Activated naive CD4-positive, alpha-beta T cell treated with anti-CD3 and anti-CD28 coated beads, Interleukin-2, amount 50 U/mL, for 24 hours (primary cell): ENCODE measurements at regions not wholly inside any gene's neighbourhood (a gene's known extent, or its start where the extent isn't known, plus 50 kb on each side); places are given as distances from the start of the nearest gene placed in this dataset.

Experiments used
- H3K27ac Mint-ChIP-seq: one replicate; pipeline ENCODE4 v1.8.0; 2021; ENCODE audit warnings: mild to moderate bottlenecking, mixed read lengths
- H3K27me3 Mint-ChIP-seq: one replicate; pipeline ENCODE4 v1.8.0; 2021; ENCODE audit warnings: mixed read lengths
- H3K36me3 Mint-ChIP-seq: one replicate; pipeline ENCODE4 v1.8.0; 2021; ENCODE audit warnings: mixed read lengths
- H3K4me1 Mint-ChIP-seq: one replicate; pipeline ENCODE4 v1.8.0; 2021; ENCODE audit warnings: mixed read lengths
- H3K4me3 Mint-ChIP-seq: one replicate; pipeline ENCODE4 v1.8.0; 2021; ENCODE audit warnings: mild to moderate bottlenecking, mixed read lengths
- H3K9me3 Mint-ChIP-seq: one replicate; pipeline ENCODE4 v1.8.0; 2021; ENCODE audit warnings: mixed read lengths

DNA sequence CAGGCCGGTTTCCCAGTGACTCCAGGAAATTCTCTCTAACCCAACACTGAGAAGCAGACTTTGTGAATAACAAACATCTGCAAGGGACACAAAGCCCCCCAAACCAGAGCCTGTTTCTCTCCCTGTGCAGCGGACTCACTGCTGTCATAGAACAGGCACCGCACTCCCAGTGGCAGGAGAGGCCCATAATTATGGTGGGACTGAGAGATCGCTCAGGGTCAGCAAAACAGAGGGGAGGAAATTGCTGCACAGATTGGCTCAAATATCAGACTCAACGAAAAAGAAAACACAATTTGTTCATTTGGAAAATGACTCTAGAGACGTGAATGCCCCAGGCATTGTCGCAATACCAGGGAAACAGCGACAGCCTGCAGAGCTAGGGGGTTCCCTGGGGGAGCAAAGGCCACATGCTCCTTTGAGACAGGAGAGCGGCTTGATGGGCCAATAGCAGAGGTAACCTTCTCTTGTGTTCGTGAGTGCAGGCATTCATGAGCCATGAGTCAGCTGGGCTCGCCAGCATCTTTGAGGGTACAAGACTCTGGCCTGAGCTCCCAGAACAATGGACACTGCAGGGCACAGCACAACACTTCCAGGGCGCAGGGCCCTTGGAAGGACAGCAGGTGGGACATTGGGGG, 143.3 kb upstream of the KLHL29 start:
- no peak overlapping the region for H3K27ac Mint-ChIP-seq
- H3K27me3 Mint-ChIP-seq, result peaks cover under 1% of the 10 kb centered on the region
- H3K36me3 Mint-ChIP-seq, result no peaks in the 10 kb centered on the region
- no peaks in the 10 kb centered on the region for H3K4me1 Mint-ChIP-seq
- H3K9me3 Mint-ChIP-seq, result no peaks in the 10 kb centered on the region
- H3K4me3 Mint-ChIP-seq, result no peak overlapping the region

DNA sequence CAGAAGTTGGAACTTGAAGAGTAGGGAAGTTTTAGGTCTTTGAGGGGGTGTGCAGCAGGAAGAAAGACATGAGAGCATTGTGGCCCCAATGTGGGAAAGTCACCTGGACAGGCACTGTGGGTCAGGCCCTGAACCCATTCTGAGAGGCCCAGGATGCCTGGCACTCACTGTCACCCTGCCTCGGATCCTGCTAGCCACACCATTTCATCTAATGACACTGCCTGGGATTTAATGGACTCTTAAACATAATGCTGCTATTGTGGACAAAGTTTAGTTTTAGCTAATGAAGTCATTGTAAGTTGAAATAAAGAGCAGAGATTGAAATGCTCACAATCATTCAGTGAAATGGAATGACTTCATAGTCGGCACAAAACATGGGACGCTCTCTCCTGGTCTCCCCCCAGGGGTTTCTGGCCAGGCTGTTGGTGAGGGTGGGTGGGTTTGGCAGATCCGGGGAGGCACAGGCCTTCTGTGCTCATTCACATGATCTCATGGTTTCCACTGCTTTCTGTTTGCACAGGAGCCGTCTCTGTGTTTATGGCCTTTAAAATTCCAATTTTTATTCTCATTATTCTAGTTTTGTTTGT, 141.8 kb upstream of the KLHL29 start:
- no peak overlapping the region for H3K27ac Mint-ChIP-seq
- no peaks in the 10 kb centered on the region for H3K36me3 Mint-ChIP-seq
- no peak overlapping the region for H3K4me3 Mint-ChIP-seq
- peaks cover 2% of the 10 kb centered on the region for H3K27me3 Mint-ChIP-seq
- no peaks in the 10 kb centered on the region for H3K4me1 Mint-ChIP-seq
- H3K9me3 Mint-ChIP-seq, result no peaks in the 10 kb centered on the region

DNA sequence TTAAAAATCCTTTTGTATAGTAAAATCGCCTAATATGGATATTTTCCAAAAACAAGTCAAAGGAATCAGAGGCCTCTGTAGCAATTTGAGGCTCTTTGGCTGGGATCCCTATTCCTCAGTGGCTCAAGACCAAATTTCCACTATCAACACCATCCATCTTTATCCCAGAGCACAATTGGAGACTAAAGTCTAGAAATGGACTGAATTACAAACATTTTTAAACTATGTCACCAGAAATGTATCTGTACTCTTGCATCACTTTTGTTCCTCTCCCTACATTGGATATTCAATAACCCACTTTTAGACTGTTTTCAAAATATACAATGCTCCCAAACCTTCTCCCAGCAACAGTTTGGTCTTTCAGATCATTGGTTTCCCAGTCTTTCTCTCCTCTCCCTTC, 140.4 kb upstream of the KLHL29 start:
- Mint-ChIP-seq H3K27me3 (peaks cover 4% of the 10 kb centered on the region), H3K9me3 (no peaks in the 10 kb centered on the region), H3K4me1 (no peaks in the 10 kb centered on the region), H3K36me3 (no peaks in the 10 kb centered on the region), H3K27ac (no peak overlapping the region), H3K4me3 (no peak overlapping the region)

DNA sequence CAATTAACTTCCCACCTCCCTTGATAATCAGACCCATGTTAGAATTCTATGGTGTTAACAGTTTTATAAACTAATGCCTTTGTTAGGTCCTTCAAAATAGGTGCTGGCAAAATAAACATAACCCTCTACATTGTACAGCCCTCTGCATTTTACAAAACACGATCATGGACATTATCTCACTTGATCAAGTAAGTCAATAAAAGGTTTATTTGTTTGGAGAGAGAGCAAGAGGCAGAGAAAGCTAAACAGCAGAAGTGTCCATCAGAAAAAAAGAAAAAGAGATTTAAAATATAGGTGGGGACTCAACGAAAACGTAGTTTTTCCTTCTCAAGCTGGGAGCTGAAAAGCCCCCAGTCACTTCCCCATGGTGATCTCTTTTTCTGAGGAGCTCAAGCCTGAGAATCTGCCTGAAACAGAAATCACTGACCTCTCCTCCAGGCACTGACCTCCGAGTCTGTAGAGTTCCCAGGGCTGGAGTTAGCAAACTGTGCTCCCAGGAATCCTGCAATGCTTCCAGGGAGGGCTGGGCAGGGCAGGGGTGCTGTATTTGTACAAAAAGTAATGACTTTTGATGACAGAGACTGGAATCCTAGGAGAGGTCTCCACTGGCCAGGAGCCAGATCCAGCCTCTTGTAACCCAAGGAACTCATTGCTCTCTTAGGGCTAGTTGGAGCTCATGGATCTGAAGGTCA, 137.8 kb upstream of the KLHL29 start:
- Mint-ChIP-seq H3K36me3 (no peaks in the 10 kb centered on the region), H3K27me3 (peaks cover 15% of the 10 kb centered on the region), H3K4me3 (no peak overlapping the region), H3K27ac (no peak overlapping the region), H3K4me1 (no peaks in the 10 kb centered on the region), H3K9me3 (no peaks in the 10 kb centered on the region)

DNA sequence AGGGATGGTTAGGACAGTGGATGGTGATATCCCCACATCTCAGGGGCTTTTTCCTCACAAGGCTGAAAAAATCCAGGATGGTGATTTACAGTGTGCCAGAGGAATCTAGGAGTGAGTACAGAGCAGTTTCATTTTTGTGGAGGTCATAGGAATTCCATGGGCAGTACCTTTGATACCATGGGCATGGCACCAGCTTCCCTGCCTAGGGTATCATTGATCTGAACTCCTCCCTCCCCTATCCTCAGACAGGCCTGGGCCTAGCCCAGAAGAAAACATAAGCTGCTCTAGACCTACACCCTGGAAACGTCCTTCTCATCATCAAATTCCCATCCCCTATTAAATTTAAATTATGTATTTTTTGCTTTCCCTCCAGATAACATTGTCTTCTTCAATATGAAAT, 136.3 kb upstream of the KLHL29 start:
- H3K4me3 Mint-ChIP-seq, result no peak overlapping the region
- no peaks in the 10 kb centered on the region for H3K4me1 Mint-ChIP-seq
- H3K36me3 Mint-ChIP-seq, result no peaks in the 10 kb centered on the region
- no peaks in the 10 kb centered on the region for H3K9me3 Mint-ChIP-seq
- no peak overlapping the region for H3K27ac Mint-ChIP-seq
- H3K27me3 Mint-ChIP-seq, result peaks cover 15% of the 10 kb centered on the region

DNA sequence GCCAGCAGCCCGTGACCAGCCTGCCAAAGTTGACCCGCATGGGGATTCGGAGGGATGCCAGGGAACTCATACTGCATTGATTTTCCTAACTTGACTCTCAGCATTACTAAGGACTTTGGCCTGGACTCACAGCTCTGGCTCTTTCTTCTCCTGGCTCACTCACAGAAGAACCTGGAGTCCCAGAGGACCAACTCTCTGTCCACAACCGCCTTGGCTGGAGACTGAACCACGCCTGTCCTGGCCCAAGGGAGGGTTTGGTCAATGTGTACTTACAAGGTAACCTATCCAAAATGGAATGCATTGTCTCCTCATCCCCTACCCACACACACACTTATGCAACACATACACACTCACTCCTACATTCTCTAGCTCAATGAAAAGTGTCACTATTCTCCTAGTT, 135.6 kb upstream of the KLHL29 start:
- H3K4me1 Mint-ChIP-seq, result no peaks in the 10 kb centered on the region
- H3K27ac Mint-ChIP-seq, result no peak overlapping the region
- no peaks in the 10 kb centered on the region for H3K9me3 Mint-ChIP-seq
- no peaks in the 10 kb centered on the region for H3K36me3 Mint-ChIP-seq
- no peak overlapping the region for H3K4me3 Mint-ChIP-seq
- H3K27me3 Mint-ChIP-seq, result peaks cover 15% of the 10 kb centered on the region

DNA sequence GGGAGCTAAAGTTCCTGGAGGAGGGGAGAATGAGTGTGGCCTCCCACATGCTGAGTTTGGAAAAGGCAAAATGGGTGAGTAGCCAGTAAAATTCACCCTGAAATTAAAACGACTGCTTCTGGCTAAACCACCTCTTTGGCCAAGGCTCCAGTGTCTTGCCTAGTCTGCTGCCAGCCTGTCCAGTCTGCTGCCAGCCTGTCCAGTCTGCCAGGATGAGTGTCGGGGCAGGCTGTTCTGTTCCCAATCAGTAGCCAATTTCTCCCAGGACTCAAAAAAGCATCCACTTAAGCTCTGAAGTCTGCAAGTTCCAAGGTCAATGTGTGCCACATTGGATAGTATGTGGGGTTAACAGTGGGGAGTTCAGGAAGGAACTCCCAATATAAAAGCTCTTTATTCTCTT, 134.6 kb upstream of the KLHL29 start:
- no peaks in the 10 kb centered on the region for H3K4me1 Mint-ChIP-seq
- no peaks in the 10 kb centered on the region for H3K9me3 Mint-ChIP-seq
- no peaks in the 10 kb centered on the region for H3K36me3 Mint-ChIP-seq
- peaks cover 15% of the 10 kb centered on the region for H3K27me3 Mint-ChIP-seq
- H3K27ac Mint-ChIP-seq, result no peak overlapping the region
- H3K4me3 Mint-ChIP-seq, result no peak overlapping the region

DNA sequence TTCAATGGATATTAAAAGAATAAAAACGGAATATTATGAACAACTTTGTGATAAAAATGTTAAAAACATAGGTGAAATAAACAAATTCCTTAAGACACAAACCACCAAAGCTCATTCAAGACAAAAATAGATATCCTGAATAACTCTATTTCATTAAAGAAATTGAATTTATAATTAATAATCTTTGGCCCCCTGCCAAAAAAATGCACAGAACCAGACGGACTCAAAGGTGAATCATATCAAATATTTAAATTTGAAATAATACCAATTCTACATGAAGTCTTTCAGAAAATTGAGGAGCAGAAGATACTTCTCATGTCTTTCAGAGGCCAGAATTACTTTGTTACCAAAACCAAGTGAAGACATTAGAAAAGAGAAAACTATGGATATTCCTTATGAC, 128.3 kb upstream of the KLHL29 start:
- Mint-ChIP-seq H3K27ac (no peak overlapping the region), H3K9me3 (no peaks in the 10 kb centered on the region), H3K27me3 (no peaks in the 10 kb centered on the region), H3K4me1 (no peaks in the 10 kb centered on the region), H3K4me3 (no peak overlapping the region), H3K36me3 (no peaks in the 10 kb centered on the region)

DNA sequence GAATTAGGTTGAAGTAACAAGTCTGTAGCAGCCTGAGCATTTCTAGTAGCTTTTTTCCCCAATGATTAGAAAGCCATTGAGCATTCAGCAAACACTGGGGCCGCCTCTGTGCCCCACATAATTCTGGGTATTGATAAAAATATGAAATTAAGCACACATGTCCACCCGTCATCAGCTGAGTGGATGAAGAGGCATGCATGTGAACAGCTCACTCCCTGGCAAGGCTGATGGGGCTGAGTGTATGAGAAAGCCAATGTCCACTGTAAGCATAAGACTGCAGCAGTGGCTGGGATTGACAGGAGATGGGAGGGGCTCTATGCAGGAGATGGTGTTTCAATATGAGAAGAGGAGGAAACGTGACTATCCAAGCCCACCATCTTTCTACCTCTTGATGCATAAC, 124.4 kb upstream of the KLHL29 start:
- Mint-ChIP-seq H3K9me3 (no peaks in the 10 kb centered on the region), H3K4me1 (no peaks in the 10 kb centered on the region), H3K36me3 (no peaks in the 10 kb centered on the region), H3K4me3 (no peak overlapping the region), H3K27me3 (no peaks in the 10 kb centered on the region), H3K27ac (no peak overlapping the region)

DNA sequence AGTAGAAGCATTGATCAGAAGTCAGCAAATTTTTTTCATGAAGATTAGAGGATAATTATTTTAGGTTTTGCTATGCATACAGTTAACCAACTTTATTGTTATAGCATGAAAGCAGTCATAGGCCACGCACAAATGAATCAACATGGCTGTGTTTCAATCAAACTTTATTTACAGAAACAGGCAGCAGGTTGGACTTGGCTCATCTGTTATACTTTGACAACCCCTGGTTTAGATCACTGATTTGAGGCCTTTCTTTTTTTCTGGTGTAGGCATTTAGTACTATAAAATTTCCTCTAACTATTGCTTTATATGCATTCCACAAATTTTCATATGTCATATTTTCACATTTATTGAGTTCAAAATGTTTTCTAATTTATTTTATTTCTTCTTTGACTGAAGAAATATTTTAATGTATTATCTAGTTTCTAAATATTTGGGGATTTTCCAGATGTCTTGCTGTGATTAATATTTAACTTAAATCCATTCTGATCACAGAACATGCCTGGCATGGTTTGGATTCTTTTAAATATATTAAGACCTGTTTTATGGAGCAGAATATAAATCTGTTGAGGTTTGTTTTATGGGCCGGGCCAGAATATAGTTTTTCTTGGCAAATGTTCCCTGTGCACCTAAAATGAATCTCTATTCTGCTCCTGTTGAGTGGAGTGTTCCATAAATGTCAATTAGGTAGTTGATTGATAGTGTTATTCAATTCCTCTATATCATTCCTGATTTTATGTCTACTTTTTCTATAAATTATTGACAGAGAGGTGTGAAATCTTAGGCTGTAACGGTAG, 116.3 kb upstream of the KLHL29 start:
- Mint-ChIP-seq H3K4me1 (no peaks in the 10 kb centered on the region), H3K27me3 (no peaks in the 10 kb centered on the region), H3K36me3 (no peaks in the 10 kb centered on the region), H3K4me3 (no peak overlapping the region), H3K27ac (no peak overlapping the region), H3K9me3 (no peaks in the 10 kb centered on the region)

DNA sequence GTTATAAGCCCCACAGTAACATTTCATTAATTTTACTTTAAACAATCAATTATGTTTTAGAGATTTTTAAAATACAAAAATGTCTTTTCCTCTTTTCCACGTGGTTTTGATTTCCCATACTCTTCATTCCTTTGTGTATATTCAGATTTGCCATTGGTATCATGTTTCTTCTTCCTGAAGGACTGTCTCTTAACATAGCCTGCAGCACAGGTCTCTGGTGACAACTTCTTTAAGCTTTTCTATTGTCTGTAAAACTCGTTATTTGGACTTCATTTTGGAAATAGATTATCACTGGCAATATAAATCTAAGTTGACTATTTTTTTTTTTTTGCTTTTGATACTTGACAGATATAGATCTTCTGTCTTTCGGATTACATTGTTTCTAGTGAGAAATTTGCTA, 115.2 kb upstream of the KLHL29 start:
- Mint-ChIP-seq H3K36me3 (no peaks in the 10 kb centered on the region), H3K27me3 (no peaks in the 10 kb centered on the region), H3K4me3 (no peak overlapping the region)

DNA sequence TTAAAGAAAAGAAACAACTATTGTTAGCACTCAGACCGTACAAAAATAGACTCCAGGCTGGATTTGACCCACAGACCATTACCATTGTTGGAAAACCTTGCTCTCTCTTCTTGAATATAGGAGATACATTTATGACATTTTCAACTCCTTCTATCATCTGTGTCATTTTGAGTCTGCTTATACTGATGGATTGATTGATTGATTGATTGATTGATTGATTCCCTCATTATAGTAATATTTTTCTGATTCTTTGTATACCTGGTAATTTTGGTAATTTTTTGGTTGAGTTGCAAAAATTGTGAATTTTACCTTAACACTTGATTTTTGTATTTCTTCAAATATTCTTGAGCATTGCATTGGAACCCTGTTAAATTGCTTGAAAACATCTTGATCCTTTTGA, 114.2 kb upstream of the KLHL29 start:
- H3K27ac Mint-ChIP-seq, result no peak overlapping the region
- no peak overlapping the region for H3K4me3 Mint-ChIP-seq
- no peaks in the 10 kb centered on the region for H3K4me1 Mint-ChIP-seq
- H3K36me3 Mint-ChIP-seq, result no peaks in the 10 kb centered on the region
- no peaks in the 10 kb centered on the region for H3K9me3 Mint-ChIP-seq
- H3K27me3 Mint-ChIP-seq, result no peaks in the 10 kb centered on the region

More for the DNA sequence above, 115.2 kb upstream of the KLHL29 start:
- H3K27ac Mint-ChIP-seq, result no peak overlapping the region
- H3K9me3 Mint-ChIP-seq, result no peaks in the 10 kb centered on the region
- H3K4me1 Mint-ChIP-seq, result no peaks in the 10 kb centered on the region

DNA sequence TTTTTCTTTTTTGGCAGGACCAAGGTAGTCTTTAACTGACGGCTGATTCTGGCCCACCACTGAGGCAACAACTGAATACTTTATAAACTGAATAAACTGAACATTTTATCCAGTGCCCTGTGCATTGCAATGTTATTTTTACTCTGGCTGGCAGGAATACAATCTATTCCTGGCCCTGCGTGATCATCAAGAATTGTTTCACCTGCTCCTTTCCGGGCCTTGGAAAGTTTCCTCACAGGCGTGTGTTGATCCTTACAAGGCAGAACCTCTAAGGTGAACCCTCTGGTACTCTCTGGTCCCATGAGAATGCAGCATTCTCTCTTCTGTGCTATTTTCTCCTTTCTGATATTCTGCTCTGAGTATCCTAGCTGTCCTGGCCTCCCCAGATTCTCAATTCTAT, 113.7 kb upstream of the KLHL29 start:
- Mint-ChIP-seq H3K27me3 (peaks cover under 1% of the 10 kb centered on the region), H3K4me1 (no peaks in the 10 kb centered on the region), H3K36me3 (no peaks in the 10 kb centered on the region), H3K27ac (no peak overlapping the region), H3K9me3 (no peaks in the 10 kb centered on the region), H3K4me3 (no peak overlapping the region)

DNA sequence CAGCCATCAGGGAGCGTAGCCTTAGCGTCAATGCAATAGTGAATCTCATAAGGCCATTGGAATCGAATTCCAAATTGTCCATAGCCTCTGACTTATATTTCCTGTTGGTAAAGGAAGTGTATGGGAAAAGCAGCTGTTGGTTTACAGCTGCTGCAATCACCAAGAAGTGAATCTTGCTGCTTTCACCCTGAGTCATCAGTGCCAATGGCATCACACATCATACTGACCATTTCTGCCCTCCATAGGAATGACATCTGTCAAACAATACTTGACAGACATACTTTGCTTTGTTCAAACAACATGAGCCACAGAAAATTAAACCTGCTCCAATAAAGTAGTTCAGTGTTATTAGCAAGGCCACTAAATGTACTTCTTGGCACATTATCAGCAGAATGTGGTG, 111.2 kb upstream of the KLHL29 start:
- H3K27me3 Mint-ChIP-seq, result peaks cover 6% of the 10 kb centered on the region
- no peaks in the 10 kb centered on the region for H3K4me1 Mint-ChIP-seq
- H3K27ac Mint-ChIP-seq, result no peak overlapping the region
- no peaks in the 10 kb centered on the region for H3K36me3 Mint-ChIP-seq
- H3K9me3 Mint-ChIP-seq, result no peaks in the 10 kb centered on the region
- no peak overlapping the region for H3K4me3 Mint-ChIP-seq

DNA sequence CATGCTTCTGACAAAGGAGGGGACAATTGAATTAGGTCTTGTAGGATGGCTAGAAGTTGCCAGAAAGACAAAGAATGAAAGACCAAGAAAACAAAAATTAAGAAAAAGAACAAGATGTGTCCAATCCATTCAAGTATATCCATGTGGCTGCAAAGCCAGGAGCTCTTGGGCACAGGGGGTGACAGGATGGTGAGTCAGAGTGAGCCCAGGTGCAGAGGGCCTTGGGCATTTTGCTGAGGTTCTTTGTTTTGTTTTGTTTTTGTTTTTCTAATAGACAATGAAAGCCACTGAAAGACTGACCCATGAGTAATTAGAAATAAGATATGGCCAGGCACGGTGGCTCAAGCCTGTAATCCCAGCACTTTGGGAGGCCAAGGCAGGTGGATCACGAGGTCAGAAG, 104.6 kb upstream of the KLHL29 start:
- H3K4me1 Mint-ChIP-seq, result no peaks in the 10 kb centered on the region
- no peaks in the 10 kb centered on the region for H3K9me3 Mint-ChIP-seq
- no peak overlapping the region for H3K4me3 Mint-ChIP-seq
- no peaks in the 10 kb centered on the region for H3K36me3 Mint-ChIP-seq
- H3K27me3 Mint-ChIP-seq, result peaks cover 6% of the 10 kb centered on the region
- no peak overlapping the region for H3K27ac Mint-ChIP-seq

DNA sequence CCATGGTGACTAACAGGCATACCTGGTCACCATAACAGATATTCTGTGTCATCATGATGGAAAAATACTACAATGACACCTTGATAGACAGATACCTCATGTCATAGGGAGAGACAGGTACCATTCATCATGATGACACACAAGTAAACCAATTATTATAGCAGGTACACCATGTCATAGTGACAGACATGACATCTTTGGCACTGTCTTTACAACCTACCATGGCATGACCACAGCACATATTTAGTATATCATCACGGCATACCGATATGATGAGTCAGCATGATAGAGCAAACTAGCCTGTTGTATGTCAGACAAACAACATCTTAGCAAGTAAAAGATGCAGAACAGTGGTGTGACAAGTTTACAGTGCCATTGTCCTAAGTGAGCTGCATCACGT, 101.3 kb upstream of the KLHL29 start:
- H3K27me3 Mint-ChIP-seq, result no peaks in the 10 kb centered on the region
- H3K4me3 Mint-ChIP-seq, result no peak overlapping the region
- H3K27ac Mint-ChIP-seq, result no peak overlapping the region
- H3K36me3 Mint-ChIP-seq, result no peaks in the 10 kb centered on the region
- H3K9me3 Mint-ChIP-seq, result no peaks in the 10 kb centered on the region
- no peaks in the 10 kb centered on the region for H3K4me1 Mint-ChIP-seq
